ENCODE measurements at regions not wholly inside any gene's neighbourhood (a gene's known extent, or its start where the extent isn't known, plus 50 kb on each side); places are given as distances from the start of the nearest gene placed in this dataset.

DNA sequence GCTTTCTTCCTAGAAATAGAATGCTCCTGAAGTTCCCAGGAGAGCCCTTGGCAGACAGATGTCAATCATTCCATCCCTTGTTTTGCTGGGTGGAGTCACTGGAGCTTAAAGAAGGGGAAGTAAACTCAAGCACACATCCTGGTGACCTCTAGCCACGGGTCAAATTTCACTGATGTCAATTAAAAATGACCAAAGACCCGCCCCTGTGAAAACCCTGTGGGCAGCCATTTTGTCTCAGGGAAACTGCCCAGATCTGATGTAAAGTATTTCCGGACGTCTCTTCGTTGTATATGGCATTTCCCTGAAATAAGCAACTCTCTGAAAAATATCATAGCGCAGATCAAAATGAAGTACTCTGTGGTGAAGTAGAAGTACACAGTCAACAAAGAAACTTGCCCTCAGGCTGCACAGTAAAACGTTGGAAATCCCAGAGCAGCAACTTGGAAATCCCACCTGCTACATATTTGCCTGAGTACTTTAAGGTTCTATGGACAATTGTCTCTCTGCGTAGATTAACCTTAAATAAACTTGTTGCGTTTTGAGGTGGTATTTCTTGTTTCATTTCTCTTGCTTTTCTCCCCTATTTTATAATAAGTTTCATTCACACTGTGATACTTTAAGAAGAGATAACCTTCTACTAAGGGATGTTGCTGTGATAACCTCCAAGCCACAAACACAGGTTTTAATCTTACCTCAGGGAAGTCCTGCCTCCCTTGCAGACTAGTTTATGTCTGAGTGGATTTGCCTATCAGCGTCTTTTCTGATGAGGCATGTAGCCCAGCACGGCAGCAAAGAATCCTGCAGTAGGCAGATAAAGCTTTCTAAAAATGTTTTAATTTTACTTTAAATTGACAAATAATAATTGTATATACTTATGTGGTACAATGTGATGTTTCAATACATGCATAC, 60.9 kb upstream of the PIP5K1B start:
- no peak for DNase-seq (ENCODE audit: low read depth in 4 of 4, low spot score in 2 of 4)

DNA sequence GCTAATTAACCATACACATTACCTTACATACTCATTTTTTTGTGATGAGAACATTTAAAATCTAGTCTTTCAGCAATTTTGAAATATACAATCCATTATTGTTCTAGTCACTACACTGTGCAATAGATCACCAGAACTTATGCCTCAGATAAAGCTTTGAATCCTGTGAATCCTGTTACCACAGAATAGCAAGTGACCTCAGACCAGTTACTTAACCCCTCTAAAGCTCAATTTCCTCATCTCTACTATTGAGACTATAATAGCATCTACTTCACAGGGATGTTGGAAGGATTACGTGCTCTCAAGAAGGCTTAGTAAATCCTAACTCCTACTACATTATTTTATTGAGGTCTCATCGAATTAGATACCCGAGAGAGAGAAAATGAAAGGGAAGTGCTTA, 60.2 kb upstream of the PIP5K1B start:
- no peak for DNase-seq (ENCODE audit: low read depth in 4 of 4, low spot score in 2 of 4)

DNA sequence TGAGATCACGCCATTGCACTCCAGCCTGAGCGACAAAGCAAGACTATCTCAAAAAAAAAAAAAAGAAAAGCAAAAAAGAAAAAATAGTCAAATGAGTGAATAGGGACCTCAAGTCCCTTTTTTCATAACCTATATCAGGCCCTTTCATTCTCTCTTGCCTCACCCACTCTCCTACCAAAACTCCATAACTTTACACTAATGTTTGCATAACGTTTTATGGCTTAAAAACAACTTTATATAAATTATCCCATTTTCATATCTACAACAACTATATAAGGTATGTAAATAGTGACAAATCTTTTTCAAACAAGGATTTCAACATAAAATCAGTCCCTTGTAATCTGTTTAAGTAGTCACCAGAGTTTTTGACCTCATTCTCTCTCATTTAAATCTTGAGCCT, 56.9 kb upstream of the PIP5K1B start:
- no peak for DNase-seq (ENCODE audit: low read depth in 4 of 4, low spot score in 2 of 4)

DNA sequence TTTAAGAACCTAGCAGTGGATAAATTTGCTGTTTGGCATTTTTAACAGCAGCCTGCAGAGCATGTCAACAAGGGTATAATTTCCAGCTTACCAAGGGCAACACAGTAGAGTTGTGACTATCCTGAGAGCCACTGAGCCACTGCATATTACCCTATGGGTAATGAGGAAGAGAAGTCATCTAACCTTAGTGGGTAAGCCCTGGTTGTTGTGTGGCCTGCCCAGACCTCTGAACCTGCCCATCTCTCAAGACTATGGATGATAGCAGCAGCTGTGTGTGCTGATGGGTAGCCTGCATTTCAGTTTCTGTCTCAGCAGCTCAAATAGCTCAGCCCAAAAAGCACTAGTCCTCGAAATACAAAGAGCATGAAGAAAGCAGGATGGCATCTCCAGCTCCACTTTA, 56.1 kb upstream of the PIP5K1B start:
- no peak for DNase-seq (ENCODE audit: low read depth in 4 of 4, low spot score in 2 of 4)

DNA sequence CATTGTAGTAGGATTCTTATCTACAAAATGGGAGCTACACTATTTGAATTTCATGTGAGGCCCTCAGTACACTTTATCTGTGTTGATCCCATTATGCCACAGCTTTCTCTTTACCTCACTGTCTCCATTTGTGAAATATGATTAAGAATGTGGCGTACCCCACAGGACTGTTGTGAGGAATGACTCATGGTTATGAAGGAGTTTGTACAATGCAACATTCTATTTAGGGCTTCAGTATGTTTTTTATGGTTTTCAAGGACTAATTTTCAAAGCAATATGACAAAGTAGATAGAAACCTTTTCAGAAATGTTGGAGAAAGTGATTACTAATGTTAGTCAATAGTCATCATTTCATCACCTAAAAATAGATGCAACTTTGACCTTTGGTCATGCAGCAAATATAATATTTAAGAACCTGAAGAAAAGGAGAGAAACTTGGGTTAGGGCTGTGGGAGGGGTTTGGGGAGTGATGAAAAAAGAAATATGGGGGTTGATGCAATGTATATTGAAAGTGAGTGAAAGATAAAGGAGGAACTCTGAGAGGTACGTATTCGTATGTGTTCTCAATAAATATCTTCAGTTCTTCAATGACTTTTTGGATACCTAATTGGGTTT, 53.7 kb upstream of the PIP5K1B start:
- DNase-seq (ENCODE audit: low read depth in 4 of 4, low spot score in 2 of 4): no peak

DNA sequence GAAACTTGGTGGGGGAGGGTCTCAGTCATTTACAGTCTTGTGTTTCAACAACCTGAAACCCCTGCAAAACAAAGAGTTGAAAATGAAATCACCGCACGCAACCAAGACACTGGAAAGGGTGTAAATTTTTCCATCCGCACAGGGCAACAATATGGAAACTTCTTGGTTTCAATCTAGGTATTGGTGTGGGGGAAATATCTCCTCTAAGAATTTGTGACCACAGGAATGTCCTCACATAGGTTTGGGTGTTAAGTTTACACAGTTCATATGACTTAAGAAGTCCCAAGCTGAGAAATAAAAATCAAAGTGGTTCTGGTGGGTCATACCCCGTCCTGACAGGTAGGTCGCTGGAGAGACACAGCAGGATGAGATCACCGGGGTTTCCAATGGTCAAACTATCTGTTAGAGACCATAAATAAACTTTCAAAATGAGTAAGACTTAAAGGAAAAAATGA, 51.9 kb upstream of the PIP5K1B start:
- no peak for DNase-seq (ENCODE audit: low read depth in 4 of 4, low spot score in 2 of 4)

DNA sequence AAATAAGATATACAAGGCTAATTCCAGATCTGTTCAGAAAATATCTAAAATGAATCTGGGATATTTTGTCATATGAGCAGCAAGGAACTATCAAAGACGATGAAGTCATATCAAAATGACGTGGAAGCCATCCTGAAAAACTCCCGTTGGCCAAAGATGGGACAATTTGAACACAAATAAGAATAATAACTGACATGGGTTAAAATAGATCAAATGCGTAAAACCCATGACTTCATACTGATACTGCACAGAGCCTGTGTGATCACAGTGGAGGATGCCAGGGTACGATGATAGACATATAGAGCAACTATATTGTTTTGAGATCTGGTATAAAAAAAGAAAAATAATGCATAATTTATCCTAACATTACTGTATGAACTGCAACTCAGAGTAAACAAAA, 51.0 kb upstream of the PIP5K1B start:
- DNase-seq (ENCODE audit: low read depth in 4 of 4, low spot score in 2 of 4): no peak

All from left renal cortex interstitium (tissue), 4 donors.